HFFc6 (cell line): ENCODE measurements at regions not wholly inside any gene's neighbourhood (a gene's known extent, or its start where the extent isn't known, plus 50 kb on each side); places are given as distances from the start of the nearest gene placed in this dataset.

Experiments used
- DNase-seq: peaks from one replicate; pipeline ENCODE4 v3.0.0-alpha.2; 2018
- H3K27ac Mint-ChIP-seq: 2 replicates; pipeline ENCODE4 v1.8.0; 2020; ENCODE audit warnings: mild to moderate bottlenecking, mixed read lengths
- H3K27me3 Mint-ChIP-seq: 2 replicates; pipeline ENCODE4 v1.8.0; 2021; ENCODE audit warnings: mild to moderate bottlenecking, moderate library complexity, mixed read lengths; ENCODE audit not compliant: insufficient read depth
- H3K36me3 Mint-ChIP-seq: 2 replicates; pipeline ENCODE4 v1.8.0; 2021; ENCODE audit warnings: low read depth, mixed read lengths
- H3K4me1 Mint-ChIP-seq: 2 replicates; pipeline ENCODE4 v1.8.0; 2020; ENCODE audit warnings: low read depth, mixed read lengths
- H3K4me3 Mint-ChIP-seq: 2 replicates; pipeline ENCODE4 v1.8.0; 2020; ENCODE audit warnings: mild to moderate bottlenecking, moderate library complexity, mixed read lengths
- H3K9me3 Mint-ChIP-seq: 2 replicates; pipeline ENCODE4 v1.8.0; 2020; ENCODE audit warnings: mild to moderate bottlenecking, mixed read lengths
- CTCF ChIP-seq: fragments of 200-600 bp; sonication (generic); IDR thresholded peaks from 2 replicates; pipeline ENCODE4 v1.5.0; 2021; ENCODE audit warnings: antibody characterized with exemption, mild to moderate bottlenecking

- H3K27ac Mint-ChIP-seq = no peak overlapping the region
- no peak for DNase-seq
- H3K36me3 Mint-ChIP-seq = no peaks in the 10 kb centered on the region
- H3K9me3 Mint-ChIP-seq = peaks cover 48% of the 10 kb centered on the region
- H3K4me1 Mint-ChIP-seq = no peaks in the 10 kb centered on the region
- H3K4me3 Mint-ChIP-seq = no peak overlapping the region
- H3K27me3 Mint-ChIP-seq = no peaks in the 10 kb centered on the region; the same call in 1 of the 2 replicates
- no peak for TF ChIP-seq CTCF
Measured at GRCh38 chr2:6785493-6785892, 80.2 kb downstream of the CMPK2 start.

GRCh38 chr2:6787376-6787775, 78.3 kb downstream of the CMPK2 start:
- no peak for DNase-seq
- Mint-ChIP-seq H3K4me3 (no peak overlapping the region), H3K36me3 (no peaks in the 10 kb centered on the region), H3K27me3 (no peaks in the 10 kb centered on the region), H3K4me1 (no peaks in the 10 kb centered on the region), H3K9me3 (peaks cover 57% of the 10 kb centered on the region), H3K27ac (no peak overlapping the region)
- TF ChIP-seq CTCF = no peak

- Mint-ChIP-seq H3K27me3 (no peaks in the 10 kb centered on the region), H3K36me3 (no peaks in the 10 kb centered on the region), H3K27ac (no peak overlapping the region), H3K4me1 (no peaks in the 10 kb centered on the region), H3K9me3 (peaks cover 69% of the 10 kb centered on the region), H3K4me3 (no peak overlapping the region)
- no peak for TF ChIP-seq CTCF
- no peak for DNase-seq
Measured at GRCh38 chr2:6788614-6789013, 77.1 kb downstream of the CMPK2 start.

GRCh38 chr2:6789559-6790138, 76.1 kb downstream of the CMPK2 start:
- Mint-ChIP-seq H3K4me3 (no peak overlapping the region), H3K27ac (no peak overlapping the region), H3K9me3 (peaks cover 71% of the 10 kb centered on the region), H3K27me3 (peaks cover 3% of the 10 kb centered on the region; the same call in 1 of the 2 replicates), H3K36me3 (no peaks in the 10 kb centered on the region), H3K4me1 (no peaks in the 10 kb centered on the region)
- DNase-seq = no peak
- no peak for TF ChIP-seq CTCF

- Mint-ChIP-seq H3K27ac (no peak overlapping the region), H3K27me3 (peaks cover 3% of the 10 kb centered on the region; the same call in 1 of the 2 replicates), H3K9me3 (peaks cover 71% of the 10 kb centered on the region), H3K4me1 (no peaks in the 10 kb centered on the region), H3K4me3 (no peak overlapping the region), H3K36me3 (peaks cover 5% of the 10 kb centered on the region; the same call in 1 of the 2 replicates)
- TF ChIP-seq CTCF = no peak
- no peak for DNase-seq
Measured at GRCh38 chr2:6791682-6792081, 74.0 kb downstream of the CMPK2 start.
